ENCODE measurements at regions not wholly inside any gene's neighbourhood (a gene's known extent, or its start where the extent isn't known, plus 50 kb on each side); places are given as distances from the start of the nearest gene placed in this dataset.

DNA sequence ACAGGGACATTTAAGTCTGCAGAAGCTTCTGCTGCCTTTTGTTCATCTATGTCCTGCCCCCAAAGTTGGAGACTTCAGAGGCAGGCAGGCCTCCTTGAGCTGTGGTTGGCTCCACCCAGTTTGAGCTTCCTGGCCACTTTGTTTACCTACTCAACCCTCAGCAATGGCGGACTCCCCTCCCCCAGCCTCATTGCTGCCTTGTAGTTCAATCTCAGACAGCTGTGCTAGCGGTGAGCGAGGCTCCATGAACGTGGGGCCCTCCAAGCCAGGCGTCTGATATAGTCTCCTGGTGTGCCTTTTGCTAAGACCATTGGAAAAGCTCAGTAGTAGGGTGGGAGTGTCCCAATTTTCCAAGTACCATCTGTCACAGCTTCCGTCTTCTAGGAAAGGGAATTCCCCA is 170.1 kb downstream of the CCNG2 start:
- Histone ChIP-seq H3K9me2 (ENCODE audit: insufficient read depth) (peaks cover 14% of the 10 kb centered on the region), H2AFZ (no peak overlapping the region), H3K79me2 (replicated peaks; ENCODE audit: insufficient read depth) (no peaks in the 10 kb centered on the region), H3K36me3 (ENCODE audit: insufficient read depth) (no peaks in the 10 kb centered on the region; the same call in 1 of the 2 replicates), H3K27ac (ENCODE audit: low read depth) (no peak overlapping the region), H3K4me2 (no peak overlapping the region), H3K4me1 (ENCODE audit: insufficient read depth) (no peaks in the 10 kb centered on the region), H4K20me1 (replicated peaks; ENCODE audit: insufficient read depth) (no peaks in the 10 kb centered on the region), H3F3A (replicated peaks; ENCODE audit: low read depth) (no peaks in the 10 kb centered on the region), H3K27me3 (ENCODE audit: insufficient read depth) (no peaks in the 10 kb centered on the region), H3K4me3 (no peak overlapping the region)
- no peak for DNase-seq (ENCODE audit: low spot score)
- peaks cover 45% of the 10 kb centered on the region for H3K9me3 Mint-ChIP-seq
- TF ChIP-seq EZH2 (IDR thresholded peaks at IDR 0.05; ENCODE audit: low read depth, unreplicated experiment) (no peak), STAT1 (IDR thresholded peaks at IDR 0.05; ENCODE audit: unreplicated experiment) (no peak), NANOG (IDR thresholded peaks at IDR 0.05; ENCODE audit: borderline replicate concordance) (no peak), JUNB (IDR thresholded peaks at IDR 0.05; ENCODE audit: unreplicated experiment) (no peak), ZNF114 (CRISPR knock-in tag; IDR thresholded peaks at IDR 0.05) (no peak), POLR2AphosphoS5 (IDR thresholded peaks at IDR 0.05; ENCODE audit: low read depth) (no peak), EZH2phosphoT487 (IDR thresholded peaks at IDR 0.05; ENCODE audit: unreplicated experiment) (no peak), ZNF331 (CRISPR knock-in tag; IDR thresholded peaks at IDR 0.05; ENCODE audit: low read depth) (no peak), CREB1 (CRISPR knock-in tag; IDR thresholded peaks at IDR 0.05; ENCODE audit: low read depth) (no peak)
- TF ChIP-seq, protein P1, sequence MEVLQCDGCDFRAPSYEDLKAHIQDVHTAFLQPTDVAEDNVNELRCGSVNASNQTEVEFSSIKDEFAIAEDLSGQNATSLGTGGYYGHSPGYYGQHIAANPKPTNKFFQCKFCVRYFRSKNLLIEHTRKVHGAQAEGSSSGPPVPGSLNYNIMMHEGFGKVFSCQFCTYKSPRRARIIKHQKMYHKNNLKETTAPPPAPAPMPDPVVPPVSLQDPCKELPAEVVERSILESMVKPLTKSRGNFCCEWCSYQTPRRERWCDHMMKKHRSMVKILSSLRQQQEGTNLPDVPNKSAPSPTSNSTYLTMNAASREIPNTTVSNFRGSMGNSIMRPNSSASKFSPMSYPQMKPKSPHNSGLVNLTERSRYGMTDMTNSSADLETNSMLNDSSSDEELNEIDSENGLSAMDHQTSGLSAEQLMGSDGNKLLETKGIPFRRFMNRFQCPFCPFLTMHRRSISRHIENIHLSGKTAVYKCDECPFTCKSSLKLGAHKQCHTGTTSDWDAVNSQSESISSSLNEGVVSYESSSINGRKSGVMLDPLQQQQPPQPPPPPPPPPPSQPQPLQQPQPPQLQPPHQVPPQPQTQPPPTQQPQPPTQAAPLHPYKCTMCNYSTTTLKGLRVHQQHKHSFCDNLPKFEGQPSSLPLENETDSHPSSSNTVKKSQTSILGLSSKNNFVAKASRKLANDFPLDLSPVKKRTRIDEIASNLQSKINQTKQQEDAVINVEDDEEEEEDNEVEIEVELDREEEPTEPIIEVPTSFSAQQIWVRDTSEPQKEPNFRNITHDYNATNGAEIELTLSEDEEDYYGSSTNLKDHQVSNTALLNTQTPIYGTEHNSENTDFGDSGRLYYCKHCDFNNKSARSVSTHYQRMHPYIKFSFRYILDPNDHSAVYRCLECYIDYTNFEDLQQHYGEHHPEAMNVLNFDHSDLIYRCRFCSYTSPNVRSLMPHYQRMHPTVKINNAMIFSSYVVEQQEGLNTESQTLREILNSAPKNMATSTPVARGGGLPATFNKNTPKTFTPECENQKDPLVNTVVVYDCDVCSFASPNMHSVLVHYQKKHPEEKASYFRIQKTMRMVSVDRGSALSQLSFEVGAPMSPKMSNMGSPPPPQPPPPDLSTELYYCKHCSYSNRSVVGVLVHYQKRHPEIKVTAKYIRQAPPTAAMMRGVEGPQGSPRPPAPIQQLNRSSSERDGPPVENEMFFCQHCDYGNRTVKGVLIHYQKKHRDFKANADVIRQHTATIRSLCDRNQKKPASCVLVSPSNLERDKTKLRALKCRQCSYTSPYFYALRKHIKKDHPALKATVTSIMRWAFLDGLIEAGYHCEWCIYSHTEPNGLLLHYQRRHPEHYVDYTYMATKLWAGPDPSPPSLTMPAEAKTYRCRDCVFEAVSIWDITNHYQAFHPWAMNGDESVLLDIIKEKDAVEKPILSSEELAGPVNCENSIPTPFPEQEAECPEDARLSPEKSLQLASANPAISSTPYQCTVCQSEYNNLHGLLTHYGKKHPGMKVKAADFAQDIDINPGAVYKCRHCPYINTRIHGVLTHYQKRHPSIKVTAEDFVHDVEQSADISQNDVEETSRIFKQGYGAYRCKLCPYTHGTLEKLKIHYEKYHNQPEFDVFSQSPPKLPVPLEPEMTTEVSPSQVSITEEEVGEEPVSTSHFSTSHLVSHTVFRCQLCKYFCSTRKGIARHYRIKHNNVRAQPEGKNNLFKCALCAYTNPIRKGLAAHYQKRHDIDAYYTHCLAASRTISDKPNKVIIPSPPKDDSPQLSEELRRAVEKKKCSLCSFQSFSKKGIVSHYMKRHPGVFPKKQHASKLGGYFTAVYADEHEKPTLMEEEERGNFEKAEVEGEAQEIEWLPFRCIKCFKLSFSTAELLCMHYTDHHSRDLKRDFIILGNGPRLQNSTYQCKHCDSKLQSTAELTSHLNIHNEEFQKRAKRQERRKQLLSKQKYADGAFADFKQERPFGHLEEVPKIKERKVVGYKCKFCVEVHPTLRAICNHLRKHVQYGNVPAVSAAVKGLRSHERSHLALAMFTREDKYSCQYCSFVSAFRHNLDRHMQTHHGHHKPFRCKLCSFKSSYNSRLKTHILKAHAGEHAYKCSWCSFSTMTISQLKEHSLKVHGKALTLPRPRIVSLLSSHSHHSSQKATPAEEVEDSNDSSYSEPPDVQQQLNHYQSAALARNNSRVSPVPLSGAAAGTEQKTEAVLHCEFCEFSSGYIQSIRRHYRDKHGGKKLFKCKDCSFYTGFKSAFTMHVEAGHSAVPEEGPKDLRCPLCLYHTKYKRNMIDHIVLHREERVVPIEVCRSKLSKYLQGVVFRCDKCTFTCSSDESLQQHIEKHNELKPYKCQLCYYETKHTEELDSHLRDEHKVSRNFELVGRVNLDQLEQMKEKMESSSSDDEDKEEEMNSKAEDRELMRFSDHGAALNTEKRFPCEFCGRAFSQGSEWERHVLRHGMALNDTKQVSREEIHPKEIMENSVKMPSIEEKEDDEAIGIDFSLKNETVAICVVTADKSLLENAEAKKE (CRISPR knock-in tag; IDR thresholded peaks at IDR 0.05) = no peak
- TF ChIP-seq, protein P2, sequence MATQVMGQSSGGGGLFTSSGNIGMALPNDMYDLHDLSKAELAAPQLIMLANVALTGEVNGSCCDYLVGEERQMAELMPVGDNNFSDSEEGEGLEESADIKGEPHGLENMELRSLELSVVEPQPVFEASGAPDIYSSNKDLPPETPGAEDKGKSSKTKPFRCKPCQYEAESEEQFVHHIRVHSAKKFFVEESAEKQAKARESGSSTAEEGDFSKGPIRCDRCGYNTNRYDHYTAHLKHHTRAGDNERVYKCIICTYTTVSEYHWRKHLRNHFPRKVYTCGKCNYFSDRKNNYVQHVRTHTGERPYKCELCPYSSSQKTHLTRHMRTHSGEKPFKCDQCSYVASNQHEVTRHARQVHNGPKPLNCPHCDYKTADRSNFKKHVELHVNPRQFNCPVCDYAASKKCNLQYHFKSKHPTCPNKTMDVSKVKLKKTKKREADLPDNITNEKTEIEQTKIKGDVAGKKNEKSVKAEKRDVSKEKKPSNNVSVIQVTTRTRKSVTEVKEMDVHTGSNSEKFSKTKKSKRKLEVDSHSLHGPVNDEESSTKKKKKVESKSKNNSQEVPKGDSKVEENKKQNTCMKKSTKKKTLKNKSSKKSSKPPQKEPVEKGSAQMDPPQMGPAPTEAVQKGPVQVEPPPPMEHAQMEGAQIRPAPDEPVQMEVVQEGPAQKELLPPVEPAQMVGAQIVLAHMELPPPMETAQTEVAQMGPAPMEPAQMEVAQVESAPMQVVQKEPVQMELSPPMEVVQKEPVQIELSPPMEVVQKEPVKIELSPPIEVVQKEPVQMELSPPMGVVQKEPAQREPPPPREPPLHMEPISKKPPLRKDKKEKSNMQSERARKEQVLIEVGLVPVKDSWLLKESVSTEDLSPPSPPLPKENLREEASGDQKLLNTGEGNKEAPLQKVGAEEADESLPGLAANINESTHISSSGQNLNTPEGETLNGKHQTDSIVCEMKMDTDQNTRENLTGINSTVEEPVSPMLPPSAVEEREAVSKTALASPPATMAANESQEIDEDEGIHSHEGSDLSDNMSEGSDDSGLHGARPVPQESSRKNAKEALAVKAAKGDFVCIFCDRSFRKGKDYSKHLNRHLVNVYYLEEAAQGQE (IDR thresholded peaks at IDR 0.05; ENCODE audit: unreplicated experiment) = no peak
- TF ChIP-seq, protein P3, sequence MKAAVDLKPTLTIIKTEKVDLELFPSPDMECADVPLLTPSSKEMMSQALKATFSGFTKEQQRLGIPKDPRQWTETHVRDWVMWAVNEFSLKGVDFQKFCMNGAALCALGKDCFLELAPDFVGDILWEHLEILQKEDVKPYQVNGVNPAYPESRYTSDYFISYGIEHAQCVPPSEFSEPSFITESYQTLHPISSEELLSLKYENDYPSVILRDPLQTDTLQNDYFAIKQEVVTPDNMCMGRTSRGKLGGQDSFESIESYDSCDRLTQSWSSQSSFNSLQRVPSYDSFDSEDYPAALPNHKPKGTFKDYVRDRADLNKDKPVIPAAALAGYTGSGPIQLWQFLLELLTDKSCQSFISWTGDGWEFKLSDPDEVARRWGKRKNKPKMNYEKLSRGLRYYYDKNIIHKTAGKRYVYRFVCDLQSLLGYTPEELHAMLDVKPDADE (IDR thresholded peaks at IDR 0.05) = no peak
- TF ChIP-seq, protein P4, sequence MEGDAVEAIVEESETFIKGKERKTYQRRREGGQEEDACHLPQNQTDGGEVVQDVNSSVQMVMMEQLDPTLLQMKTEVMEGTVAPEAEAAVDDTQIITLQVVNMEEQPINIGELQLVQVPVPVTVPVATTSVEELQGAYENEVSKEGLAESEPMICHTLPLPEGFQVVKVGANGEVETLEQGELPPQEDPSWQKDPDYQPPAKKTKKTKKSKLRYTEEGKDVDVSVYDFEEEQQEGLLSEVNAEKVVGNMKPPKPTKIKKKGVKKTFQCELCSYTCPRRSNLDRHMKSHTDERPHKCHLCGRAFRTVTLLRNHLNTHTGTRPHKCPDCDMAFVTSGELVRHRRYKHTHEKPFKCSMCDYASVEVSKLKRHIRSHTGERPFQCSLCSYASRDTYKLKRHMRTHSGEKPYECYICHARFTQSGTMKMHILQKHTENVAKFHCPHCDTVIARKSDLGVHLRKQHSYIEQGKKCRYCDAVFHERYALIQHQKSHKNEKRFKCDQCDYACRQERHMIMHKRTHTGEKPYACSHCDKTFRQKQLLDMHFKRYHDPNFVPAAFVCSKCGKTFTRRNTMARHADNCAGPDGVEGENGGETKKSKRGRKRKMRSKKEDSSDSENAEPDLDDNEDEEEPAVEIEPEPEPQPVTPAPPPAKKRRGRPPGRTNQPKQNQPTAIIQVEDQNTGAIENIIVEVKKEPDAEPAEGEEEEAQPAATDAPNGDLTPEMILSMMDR (conservative IDR thresholded peaks at IDR 0.05; ENCODE audit: low read depth in 2 of 2) = no peak
- peaks cover 5% of the 10 kb centered on the region; the same call in 1 of the 3 replicates for H3K36me3 Mint-ChIP-seq (ENCODE audit: low read depth)
- no peak overlapping the region for H3K27ac Mint-ChIP-seq
- no peak overlapping the region for H3K4me3 Mint-ChIP-seq
- no peak for ATAC-seq
- peaks cover 2% of the 10 kb centered on the region for H3K27me3 Mint-ChIP-seq (ENCODE audit: insufficient read depth, low read depth, poor library complexity)
- H3K4me1 Mint-ChIP-seq = peaks cover 5% of the 10 kb centered on the region; the same call in 1 of the 3 replicates
